ENCODE measurements at regions not wholly inside any gene's neighbourhood (a gene's known extent, or its start where the extent isn't known, plus 50 kb on each side); places are given as distances from the start of the nearest gene placed in this dataset.

GRCh38 chr3:43212914-43213611 lies 73.3 kb upstream of the SNRK start:
- H3K4me3 ChIP-seq = no peak overlapping the region
- no peak for ATAC-seq
- no peak for DNase-seq
- no peaks in the 10 kb centered on the region for H3K36me3 ChIP-seq (ENCODE audit: low read depth)
- H3K9me3 ChIP-seq = no peaks in the 10 kb centered on the region
- no peaks in the 10 kb centered on the region for H3K4me1 ChIP-seq (ENCODE audit: low read depth)
- intact Hi-C loops (cut with DNase I, micrococcal nuclease) = no loop called here
- no peak for TF ChIP-seq CTCF (IDR thresholded peaks at IDR 0.05)

DNA sequence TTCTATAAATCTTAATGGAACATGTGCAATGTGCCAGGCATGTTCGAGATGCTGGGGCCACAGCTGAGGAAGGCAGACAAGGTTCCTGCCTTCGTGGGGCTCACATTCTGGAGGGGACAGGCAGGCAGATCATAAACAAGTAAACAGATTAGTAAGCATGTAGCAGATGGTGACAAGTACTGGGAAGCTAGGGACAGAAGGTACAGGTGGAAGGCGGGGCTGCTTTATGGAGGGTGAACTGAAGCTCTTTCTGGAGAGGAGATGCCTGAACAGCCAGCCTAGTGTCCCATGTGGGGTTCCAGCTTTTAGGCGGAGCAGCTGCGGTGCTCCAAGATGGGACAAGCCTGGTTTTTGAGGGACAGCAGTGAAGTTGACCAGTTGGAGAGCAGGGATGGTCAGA lies 74.7 kb upstream of the SNRK start:
- Histone ChIP-seq H3K4me3 (no peak overlapping the region), H3K36me3 (ENCODE audit: low read depth) (no peaks in the 10 kb centered on the region), H3K4me1 (ENCODE audit: low read depth) (no peaks in the 10 kb centered on the region), H3K9me3 (no peaks in the 10 kb centered on the region)
- ATAC-seq (no peak), DNase-seq (no peak)
- intact Hi-C loops (cut with DNase I, micrococcal nuclease) = no loop called here
- TF ChIP-seq CTCF (IDR thresholded peaks at IDR 0.05) = no peak

DNA sequence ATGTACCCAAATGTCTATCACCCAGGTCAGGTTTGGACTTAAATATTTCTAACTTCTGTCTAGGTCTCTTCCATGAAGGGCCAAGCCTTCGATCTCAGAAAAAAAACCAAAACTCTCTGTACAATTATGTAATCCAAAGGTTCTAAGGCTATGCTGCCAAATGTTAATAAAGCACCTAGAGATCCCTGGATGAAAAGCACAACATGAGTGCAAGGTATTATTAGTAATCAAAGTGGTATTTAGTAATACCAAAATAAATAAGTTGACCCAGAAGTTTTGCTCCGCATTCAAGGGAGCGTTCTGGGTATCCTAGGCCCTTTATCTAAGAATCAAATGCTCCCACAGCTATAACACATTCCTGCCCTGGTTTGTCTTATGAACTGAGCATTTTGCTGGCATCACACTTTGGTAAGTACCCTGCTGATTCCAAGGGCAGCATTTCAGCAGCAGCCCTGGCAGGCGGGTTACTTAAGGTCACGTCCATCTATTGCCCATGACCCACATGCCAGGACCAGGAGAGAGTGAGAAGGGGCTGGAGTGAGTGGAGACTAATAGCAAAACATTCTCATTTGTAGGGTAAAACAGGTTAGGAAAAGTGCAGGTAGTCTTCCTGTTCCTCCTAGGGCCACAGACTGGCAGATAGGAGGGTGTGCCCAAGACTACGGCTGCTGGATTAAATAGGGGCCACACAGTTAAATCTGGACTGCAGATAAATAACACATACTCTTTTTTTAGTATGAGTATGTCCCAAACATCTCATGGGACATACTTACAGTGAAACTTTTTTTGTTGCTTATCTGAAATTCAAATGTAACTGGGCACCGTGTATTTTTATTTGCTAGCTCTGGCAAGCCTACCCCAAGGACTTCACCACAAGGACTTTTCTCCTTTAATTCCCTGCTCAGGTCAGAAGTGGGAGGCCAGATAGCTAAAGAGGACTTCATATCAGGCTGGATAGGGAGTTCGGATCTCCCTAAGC lies 76.0 kb upstream of the SNRK start:
- intact Hi-C loops (cut with DNase I, micrococcal nuclease) = no loop called here
- DNase-seq = no peak
- no peak for ATAC-seq
- Histone ChIP-seq H3K4me3 (no peak overlapping the region), H3K4me1 (ENCODE audit: low read depth) (no peaks in the 10 kb centered on the region), H3K36me3 (ENCODE audit: low read depth) (no peaks in the 10 kb centered on the region), H3K9me3 (no peaks in the 10 kb centered on the region)
- no peak for TF ChIP-seq CTCF (IDR thresholded peaks at IDR 0.05)

DNA sequence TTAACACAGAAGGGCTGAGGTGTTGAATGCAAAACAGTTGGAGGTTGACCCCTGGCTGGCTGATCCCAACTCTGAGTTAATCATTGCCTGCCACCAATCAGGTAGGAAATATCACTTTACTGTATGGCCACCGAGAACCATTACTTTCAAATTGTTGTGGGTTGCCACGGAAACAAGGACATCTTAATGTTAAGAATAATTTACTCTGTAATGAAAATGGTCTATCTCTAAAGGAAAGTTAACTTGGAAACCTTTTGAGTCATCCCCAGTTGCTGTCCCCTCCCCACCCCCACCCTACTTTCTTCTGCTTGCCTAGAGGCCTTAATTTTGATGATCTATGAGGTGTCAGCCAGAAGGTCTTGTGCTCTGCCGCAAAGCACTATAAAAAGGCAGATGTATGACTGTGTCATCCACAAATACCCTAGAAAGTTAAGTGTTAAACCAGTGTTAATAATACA lies 78.7 kb upstream of the SNRK start:
- H3K9me3 ChIP-seq = no peaks in the 10 kb centered on the region
- intact Hi-C loops (cut with DNase I, micrococcal nuclease) = no loop called here
- no peak for DNase-seq
- no peaks in the 10 kb centered on the region for H3K36me3 ChIP-seq (ENCODE audit: low read depth)
- ATAC-seq = no peak
- no peak overlapping the region for H3K4me3 ChIP-seq
- H3K4me1 ChIP-seq (ENCODE audit: low read depth) = no peaks in the 10 kb centered on the region
- TF ChIP-seq CTCF (IDR thresholded peaks at IDR 0.05) = no peak

DNA sequence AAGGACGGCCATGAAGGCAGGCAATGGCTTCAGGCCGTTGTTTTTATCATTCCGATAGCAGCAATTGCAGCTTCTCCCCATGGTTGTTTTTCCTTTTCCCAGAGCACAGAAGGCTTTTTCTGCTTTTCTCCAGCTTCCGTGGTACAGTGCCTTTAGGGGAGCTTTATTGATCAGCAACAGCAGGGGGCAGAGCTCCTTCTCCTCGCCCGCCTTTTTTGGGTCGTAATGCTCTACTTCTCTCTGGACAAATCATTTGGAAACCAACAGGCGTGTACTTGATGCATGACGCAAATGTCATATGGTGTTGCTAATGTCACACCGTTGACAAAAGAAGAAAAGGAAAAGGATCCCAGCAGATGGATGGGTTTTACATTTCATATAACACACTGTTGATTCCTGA lies 79.7 kb upstream of the SNRK start:
- no peaks in the 10 kb centered on the region for H3K9me3 ChIP-seq
- intact Hi-C loops (cut with DNase I, micrococcal nuclease) = no loop called here
- no peaks in the 10 kb centered on the region for H3K36me3 ChIP-seq (ENCODE audit: low read depth)
- H3K4me3 ChIP-seq = no peak overlapping the region
- no peak for TF ChIP-seq CTCF (IDR thresholded peaks at IDR 0.05)
- no peaks in the 10 kb centered on the region for H3K4me1 ChIP-seq (ENCODE audit: low read depth)
- ATAC-seq = no peak
- no peak for DNase-seq

Data from mucosa of descending colon (tissue), 3 donors.